ENCODE measurements at regions not wholly inside any gene's neighbourhood (a gene's known extent, or its start where the extent isn't known, plus 50 kb on each side); places are given as distances from the start of the nearest gene placed in this dataset.
"Not testable (repeated sequence)": the region's sequence is repeated elsewhere in the genome, so short reads cannot be mapped to it uniquely, and the experiment has no call there.

DNA sequence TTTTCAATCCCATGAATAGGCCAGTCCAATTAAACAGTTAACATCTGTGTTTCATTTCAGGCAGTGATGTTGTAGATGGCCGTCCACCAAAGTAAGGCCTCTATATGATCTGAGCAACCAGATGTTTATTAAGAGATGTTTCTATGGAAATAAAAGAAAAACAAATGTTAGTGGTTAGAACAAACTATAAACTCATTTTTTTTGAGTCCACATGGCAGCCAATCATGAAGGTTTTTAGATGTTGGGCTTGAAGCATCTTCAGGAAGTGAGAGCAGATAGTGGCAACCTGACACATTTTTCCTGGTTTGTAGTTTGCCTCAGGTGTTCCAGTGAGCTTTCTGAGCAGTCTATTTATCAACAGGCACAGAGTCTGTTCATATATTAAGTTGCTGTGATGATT, 746.1 kb downstream of the PRIM2 start:
- FAIRE-seq; BruUV-seq (replicated peaks): not testable (repeated sequence)

DNA sequence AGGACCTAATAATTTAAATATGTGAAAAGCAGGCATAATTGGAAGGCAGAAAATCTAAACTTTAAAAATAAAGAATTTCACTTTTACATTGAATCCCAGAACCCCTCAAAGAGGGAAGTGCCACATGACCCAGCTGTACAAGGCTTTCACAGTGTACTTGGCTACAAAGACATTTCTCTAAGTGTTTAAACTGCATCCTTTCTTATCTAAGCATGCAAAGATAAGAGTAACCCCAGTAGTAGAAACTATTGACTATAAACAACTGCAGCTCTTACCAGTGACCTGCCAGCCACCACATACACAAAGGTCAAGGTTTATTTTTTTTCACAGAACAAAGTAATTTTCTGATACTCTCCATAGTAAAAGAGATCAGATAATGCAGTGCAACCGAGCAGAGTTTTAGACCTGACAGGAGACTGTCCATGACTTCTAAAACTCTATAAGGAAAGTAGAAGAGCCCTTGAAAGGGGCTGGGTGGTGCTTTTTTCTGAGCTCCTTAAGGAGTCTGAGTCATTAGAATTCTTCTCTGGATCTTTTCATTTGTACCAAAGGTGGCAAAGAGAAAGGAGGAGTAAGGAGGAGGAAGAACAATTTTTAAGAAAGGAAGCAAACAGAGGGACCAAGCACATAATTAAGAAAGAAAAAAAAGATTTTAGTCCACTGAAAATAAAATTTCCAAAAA, 750.6 kb downstream of the PRIM2 start:
- H4K20me1 ChIP-seq (ENCODE audit: insufficient read depth, low read length); H3K4me2 ChIP-seq (ENCODE audit: low read depth, low read length); H3K4me3 ChIP-seq (replicated peaks in 1 of 3; ENCODE audit: insufficient read depth in 1 of 3, low read depth in 2 of 3, low read length in 3 of 3); H3K79me2 ChIP-seq (ENCODE audit: insufficient read depth, low read length); H3K4me1 ChIP-seq (ENCODE audit: insufficient read depth, low read length); FAIRE-seq; intact Hi-C loops (cut with micrococcal nuclease; ENCODE audit: unreplicated experiment); H3K36me3 ChIP-seq (replicated peaks in 1 of 2; ENCODE audit: control insufficient read depth in 1 of 2, insufficient read depth in 2 of 2, low read length in 2 of 2); POLR2A ChIA-PET; H2AFZ ChIP-seq (ENCODE audit: low read length); H3K27ac ChIP-seq (ENCODE audit: extremely low read length, insufficient read depth, low read length); H3K27me3 ChIP-seq (ENCODE audit: control insufficient read depth in 1 of 2, insufficient read depth in 2 of 2, low read length in 2 of 2); H3K9me3 ChIP-seq (ENCODE audit: low read length); ATAC-seq; in situ Hi-C loops (cut with HindIII; ENCODE audit: extremely low pct_ligation_motif_present, low pct_unique_long_range_greater_than_20kb); DNase-seq (ENCODE audit: low spot score); CTCF ChIA-PET (ENCODE audit: low intra/inter-chr PET ratio, low total read pairs); H3K9ac ChIP-seq (ENCODE audit: insufficient read depth, low read depth, low read length); BruUV-seq (replicated peaks): not testable (repeated sequence)
- WGBS (ENCODE audit: low lambda C conversion rate) = 0% methylated on average over 1 of the region's 1 CpG

More for the DNA sequence above, 746.1 kb downstream of the PRIM2 start:
- H3K4me1 ChIP-seq (ENCODE audit: insufficient read depth, low read length); CTCF ChIA-PET (ENCODE audit: low intra/inter-chr PET ratio, low total read pairs); H3K36me3 ChIP-seq (replicated peaks in 1 of 2; ENCODE audit: control insufficient read depth in 1 of 2, insufficient read depth in 2 of 2, low read length in 2 of 2); H3K9ac ChIP-seq (ENCODE audit: insufficient read depth, low read depth, low read length); DNase-seq (ENCODE audit: low spot score); POLR2A ChIA-PET; in situ Hi-C loops (cut with HindIII; ENCODE audit: extremely low pct_ligation_motif_present, low pct_unique_long_range_greater_than_20kb); H3K79me2 ChIP-seq (ENCODE audit: insufficient read depth, low read length); H3K9me3 ChIP-seq (ENCODE audit: low read length); H4K20me1 ChIP-seq (ENCODE audit: insufficient read depth, low read length); ATAC-seq; H3K4me2 ChIP-seq (ENCODE audit: low read depth, low read length); H3K4me3 ChIP-seq (replicated peaks in 1 of 3; ENCODE audit: insufficient read depth in 1 of 3, low read depth in 2 of 3, low read length in 3 of 3); H3K27me3 ChIP-seq (ENCODE audit: control insufficient read depth in 1 of 2, insufficient read depth in 2 of 2, low read length in 2 of 2); H2AFZ ChIP-seq (ENCODE audit: low read length); H3K27ac ChIP-seq (ENCODE audit: extremely low read length, insufficient read depth, low read length); intact Hi-C loops (cut with micrococcal nuclease; ENCODE audit: unreplicated experiment): not testable (repeated sequence)
- 0% methylated on average over 1 of the region's 1 CpG for WGBS (ENCODE audit: low lambda C conversion rate)

GRCh38 chr6:58073263-58073662, 755.8 kb downstream of the PRIM2 start:
- H3K9ac ChIP-seq (ENCODE audit: insufficient read depth, low read depth, low read length) = no peak overlapping the region
- intact Hi-C loops (cut with micrococcal nuclease; ENCODE audit: unreplicated experiment) (no loop called here), in situ Hi-C loops (cut with HindIII; ENCODE audit: extremely low pct_ligation_motif_present, low pct_unique_long_range_greater_than_20kb) (no loop called here)
- 33% methylated on average over 20 of the region's 23 CpGs for WGBS (ENCODE audit: low lambda C conversion rate)
- H2AFZ ChIP-seq (ENCODE audit: low read length) = no peak overlapping the region
- CTCF ChIA-PET (ENCODE audit: low intra/inter-chr PET ratio, low total read pairs) = no interaction called here
- ATAC-seq (no peak), DNase-seq (ENCODE audit: low spot score) (no peak), FAIRE-seq (no peak)
- H3K36me3 ChIP-seq (replicated peaks in 1 of 2; ENCODE audit: control insufficient read depth in 1 of 2, insufficient read depth in 2 of 2, low read length in 2 of 2) = no peaks in the 10 kb centered on the region
- H3K4me2 ChIP-seq (ENCODE audit: low read depth, low read length) = no peak overlapping the region
- H3K4me3 ChIP-seq (replicated peaks in 1 of 3; ENCODE audit: insufficient read depth in 1 of 3, low read depth in 2 of 3, low read length in 3 of 3) = no peak overlapping the region
- POLR2A ChIA-PET = no interaction called here
- no peak overlapping the region for H3K27ac ChIP-seq (ENCODE audit: extremely low read length, insufficient read depth, low read length)
- no peaks in the 10 kb centered on the region for H4K20me1 ChIP-seq (ENCODE audit: insufficient read depth, low read length)
- H3K79me2 ChIP-seq (ENCODE audit: insufficient read depth, low read length) = no peaks in the 10 kb centered on the region
- H3K9me3 ChIP-seq (ENCODE audit: low read length) = no peaks in the 10 kb centered on the region
- H3K27me3 ChIP-seq (ENCODE audit: control insufficient read depth in 1 of 2, insufficient read depth in 2 of 2, low read length in 2 of 2) = no peaks in the 10 kb centered on the region; a peak in 1 of 5 replicates
- H3K4me1 ChIP-seq (ENCODE audit: insufficient read depth, low read length) = no peaks in the 10 kb centered on the region
- no TSS peak for BruUV-seq (replicated peaks)
- TF ChIP-seq ZBTB2 (CRISPR knock-in tag; IDR thresholded peaks at IDR 0.05; ENCODE audit: low read depth) = no peak
- TF ChIP-seq ZNF230 (CRISPR knock-in tag; IDR thresholded peaks at IDR 0.05) = no peak
- TF ChIP-seq KMT2A (CRISPR knock-in tag; IDR thresholded peaks at IDR 0.05) = no peak
- TF ChIP-seq ZSCAN29 (CRISPR knock-in tag; conservative IDR thresholded peaks at IDR 0.05) = no peak
- no peak for TF ChIP-seq POLR2A (IDR thresholded peaks at IDR 0.05; ENCODE audit: insufficient read depth in 1 of 2, low read depth in 2 of 2, low read length in 2 of 2)
- TF ChIP-seq SUZ12 (IDR thresholded peaks at IDR 0.05; ENCODE audit: low read depth, low read length) = no peak
- TF ChIP-seq, protein P1, sequence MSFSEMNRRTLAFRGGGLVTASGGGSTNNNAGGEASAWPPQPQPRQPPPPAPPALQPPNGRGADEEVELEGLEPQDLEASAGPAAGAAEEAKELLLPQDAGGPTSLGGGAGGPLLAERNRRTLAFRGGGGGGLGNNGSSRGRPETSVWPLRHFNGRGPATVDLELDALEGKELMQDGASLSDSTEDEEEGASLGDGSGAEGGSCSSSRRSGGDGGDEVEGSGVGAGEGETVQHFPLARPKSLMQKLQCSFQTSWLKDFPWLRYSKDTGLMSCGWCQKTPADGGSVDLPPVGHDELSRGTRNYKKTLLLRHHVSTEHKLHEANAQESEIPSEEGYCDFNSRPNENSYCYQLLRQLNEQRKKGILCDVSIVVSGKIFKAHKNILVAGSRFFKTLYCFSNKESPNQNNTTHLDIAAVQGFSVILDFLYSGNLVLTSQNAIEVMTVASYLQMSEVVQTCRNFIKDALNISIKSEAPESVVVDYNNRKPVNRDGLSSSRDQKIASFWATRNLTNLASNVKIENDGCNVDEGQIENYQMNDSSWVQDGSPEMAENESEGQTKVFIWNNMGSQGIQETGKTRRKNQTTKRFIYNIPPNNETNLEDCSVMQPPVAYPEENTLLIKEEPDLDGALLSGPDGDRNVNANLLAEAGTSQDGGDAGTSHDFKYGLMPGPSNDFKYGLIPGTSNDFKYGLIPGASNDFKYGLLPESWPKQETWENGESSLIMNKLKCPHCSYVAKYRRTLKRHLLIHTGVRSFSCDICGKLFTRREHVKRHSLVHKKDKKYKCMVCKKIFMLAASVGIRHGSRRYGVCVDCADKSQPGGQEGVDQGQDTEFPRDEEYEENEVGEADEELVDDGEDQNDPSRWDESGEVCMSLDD (CRISPR knock-in tag; IDR thresholded peaks at IDR 0.05; ENCODE audit: borderline replicate concordance) = no peak
- TF ChIP-seq ELF4 (CRISPR knock-in tag; IDR thresholded peaks at IDR 0.05; ENCODE audit: borderline replicate concordance) = no peak

Measured in HepG2 (cell line).